GM23338 (cell line): ENCODE measurements at regions not wholly inside any gene's neighbourhood (a gene's known extent, or its start where the extent isn't known, plus 50 kb on each side); places are given as distances from the start of the nearest gene placed in this dataset.

Experiments
- CREB1 ChIP-seq: fragments of 250-450 bp; sonication (Bioruptor Pico); IDR thresholded peaks from 2 replicates; pipeline ENCODE4 v1.5.0; 2020; ENCODE audit warnings: low read depth, mild to moderate bottlenecking, moderate library complexity
- CTCF ChIP-seq, 2 experiments: fragments of 200-600 bp in 1 of 2; sonication (generic) in 1 of 2; conservative IDR thresholded peaks; 2 replicates each; pipeline versions ENCODE4 v1.5.1 to v1.6.1; 2016 to 2017; ENCODE audit warnings: antibody characterized with exemption in 2 of 2, low read depth in 2 of 2, mild to moderate bottlenecking in 2 of 2, moderate library complexity in 1 of 2
- ETS1 ChIP-seq: IDR thresholded peaks from 2 replicates; pipeline ENCODE4 v1.6.1; 2016; ENCODE audit warnings: antibody characterized with exemption
- EZH2 ChIP-seq: fragments of 200-600 bp; sonication (generic); IDR thresholded peaks from one replicate; pipeline ENCODE4 v1.8.0; 2017; ENCODE audit warnings: antibody characterized with exemption, mild to moderate bottlenecking, low read depth; ENCODE audit not compliant: unreplicated experiment
- EZH2phosphoT487 ChIP-seq: fragments of 200-600 bp; sonication (generic); IDR thresholded peaks from one replicate; pipeline ENCODE4 v1.8.1; 2018; ENCODE audit warnings: antibody characterized with exemption; ENCODE audit not compliant: unreplicated experiment
- POLR2AphosphoS5 ChIP-seq: IDR thresholded peaks from 2 replicates; pipeline ENCODE4 v1.6.1; 2016; ENCODE audit warnings: antibody characterized with exemption, low read depth
- REST ChIP-seq: IDR thresholded peaks from one replicate; pipeline ENCODE4 v1.6.1; 2018; ENCODE audit warnings: antibody characterized with exemption; ENCODE audit not compliant: unreplicated experiment
- ZNF114 ChIP-seq: fragments of 250-450 bp; sonication (Bioruptor Pico); IDR thresholded peaks from 2 replicates; pipeline ENCODE4 v1.5.0; 2020; ENCODE audit warnings: mild to moderate bottlenecking, moderate library complexity

GRCh38 chr2:185526161-185526560, 212.4 kb upstream of the FSIP2 start:
- no peak for TF ChIP-seq ZNF114 (CRISPR knock-in tag)
- TF ChIP-seq EZH2phosphoT487, result no peak
- TF ChIP-seq CTCF (conservative IDR thresholded peaks at IDR 0.05; ENCODE audit: low read depth in 2 of 2), result no peak
- no peak for TF ChIP-seq CREB1 (CRISPR knock-in tag)
- TF ChIP-seq EZH2, result no peak
- no peak for TF ChIP-seq POLR2AphosphoS5
- TF ChIP-seq ETS1, result no peak
- no peak for TF ChIP-seq REST
